ENCODE measurements at regions not wholly inside any gene's neighbourhood (a gene's known extent, or its start where the extent isn't known, plus 50 kb on each side); places are given as distances from the start of the nearest gene placed in this dataset.

DNA sequence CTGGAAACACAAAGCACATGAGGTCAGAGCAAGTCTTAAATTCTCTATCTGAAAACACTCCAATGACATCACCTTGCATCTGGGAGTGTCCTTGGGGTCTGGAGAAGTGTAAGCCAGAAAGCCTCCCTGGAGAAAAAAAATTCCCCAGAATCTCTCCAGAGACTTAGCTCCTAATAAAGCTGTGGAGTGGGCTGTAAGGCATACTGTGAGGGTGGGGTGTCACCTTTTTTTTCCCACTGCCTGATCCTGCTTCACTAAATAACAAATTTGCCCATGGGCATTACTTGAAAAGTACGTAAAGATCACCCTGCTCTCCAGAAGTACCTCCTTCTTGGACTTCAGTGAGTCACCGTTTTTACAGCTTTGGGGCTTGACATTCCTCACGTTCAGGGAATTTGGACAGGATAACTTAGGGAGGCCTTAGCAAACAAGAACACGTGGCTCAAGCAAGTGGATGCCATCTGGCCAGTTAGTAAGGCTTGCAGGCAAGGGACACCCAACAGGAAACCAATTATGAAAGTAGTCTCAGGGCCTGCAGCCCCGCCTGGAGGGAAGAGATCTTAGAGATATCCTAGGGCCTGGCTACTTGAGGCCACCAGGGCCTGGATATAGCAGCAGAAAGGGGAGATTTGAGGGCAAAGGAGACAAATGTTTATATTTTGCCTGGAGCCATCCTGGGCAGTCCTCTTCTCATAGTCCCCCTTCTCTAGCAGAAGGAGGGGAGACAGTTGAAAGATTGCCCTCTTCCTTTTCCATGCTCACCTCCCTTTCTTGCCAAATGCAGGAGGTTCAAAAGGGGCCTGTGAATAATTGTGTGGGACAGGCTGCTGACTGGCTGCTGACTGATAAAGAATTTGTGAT lies 60.1 kb upstream of the PLAC1 start:
- H3K4me2 ChIP-seq (ENCODE audit: low read depth, low read length) = no peak overlapping the region
- H3K36me3 ChIP-seq (replicated peaks in 1 of 2; ENCODE audit: control insufficient read depth in 1 of 2, insufficient read depth in 2 of 2, low read length in 2 of 2) = no peaks in the 10 kb centered on the region
- H4K20me1 ChIP-seq (ENCODE audit: insufficient read depth, low read length) = no peaks in the 10 kb centered on the region
- H3K4me3 ChIP-seq (replicated peaks in 1 of 3; ENCODE audit: insufficient read depth in 1 of 3, low read depth in 2 of 3, low read length in 3 of 3) = no peak overlapping the region
- WGBS (ENCODE audit: low lambda C conversion rate) = 2% methylated on average over 5 of the region's 5 CpGs
- POLR2A ChIA-PET = no interaction called here
- H2AFZ ChIP-seq (ENCODE audit: low read length) = no peak overlapping the region
- intact Hi-C loops (cut with micrococcal nuclease; ENCODE audit: unreplicated experiment) = no loop called here
- no peaks in the 10 kb centered on the region for H3K9me3 ChIP-seq (ENCODE audit: low read length)
- no peak overlapping the region for H3K9ac ChIP-seq (ENCODE audit: insufficient read depth, low read depth, low read length)
- no peaks in the 10 kb centered on the region for H3K27me3 ChIP-seq (ENCODE audit: control insufficient read depth in 1 of 2, insufficient read depth in 2 of 2, low read length in 2 of 2)
- TF ChIP-seq FOSL2 (CRISPR knock-in tag; IDR thresholded peaks at IDR 0.05) (0 out of 2 replicates have a peak, but pooled peaks have one; percentile 6), PHF20 (CRISPR knock-in tag; IDR thresholded peaks at IDR 0.05) (no peak)
- H3K27ac ChIP-seq (ENCODE audit: extremely low read length, insufficient read depth, low read length) = no peak overlapping the region
- peaks cover 24% of the 10 kb centered on the region for H3K4me1 ChIP-seq (ENCODE audit: insufficient read depth, low read length)
- CTCF ChIA-PET (ENCODE audit: low intra/inter-chr PET ratio, low total read pairs) = no interaction called here
- in situ Hi-C loops (cut with HindIII; ENCODE audit: extremely low pct_ligation_motif_present, low pct_unique_long_range_greater_than_20kb) = no loop called here
- FAIRE-seq (no peak), DNase-seq (ENCODE audit: low spot score) (no peak), ATAC-seq (no peak)
- H3K79me2 ChIP-seq (ENCODE audit: insufficient read depth, low read length) = no peaks in the 10 kb centered on the region
- no TSS peak for BruUV-seq (replicated peaks)

DNA sequence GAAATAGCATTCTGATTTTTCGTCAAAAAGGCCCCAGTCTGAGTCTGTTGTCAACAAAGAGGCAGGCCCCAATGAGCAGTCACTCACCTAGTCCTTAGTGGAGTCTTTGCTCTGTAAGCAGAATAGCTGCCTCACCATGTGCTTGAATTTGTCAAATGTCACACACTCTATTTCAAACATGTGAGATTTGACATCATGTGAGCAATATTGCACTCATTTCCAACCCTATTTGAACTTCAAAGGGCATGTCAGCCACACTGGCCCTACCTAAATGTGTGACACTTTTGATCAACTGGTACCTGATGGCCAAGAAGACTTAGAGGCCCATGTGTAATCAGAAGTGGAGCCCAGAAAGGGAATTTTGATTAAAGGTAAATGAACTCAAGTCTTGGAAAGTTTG lies 59.4 kb upstream of the PLAC1 start:
- Histone ChIP-seq H3K36me3 (replicated peaks in 1 of 2; ENCODE audit: control insufficient read depth in 1 of 2, insufficient read depth in 2 of 2, low read length in 2 of 2) (no peaks in the 10 kb centered on the region), H3K9me3 (ENCODE audit: low read length) (no peaks in the 10 kb centered on the region), H3K4me3 (replicated peaks in 1 of 3; ENCODE audit: insufficient read depth in 1 of 3, low read depth in 2 of 3, low read length in 3 of 3) (no peak overlapping the region), H4K20me1 (ENCODE audit: insufficient read depth, low read length) (no peaks in the 10 kb centered on the region), H3K4me1 (ENCODE audit: insufficient read depth, low read length) (peaks cover 24% of the 10 kb centered on the region), H3K27ac (ENCODE audit: extremely low read length, insufficient read depth, low read length) (no peak overlapping the region), H3K4me2 (ENCODE audit: low read depth, low read length) (no peak overlapping the region), H2AFZ (ENCODE audit: low read length) (no peak overlapping the region), H3K79me2 (ENCODE audit: insufficient read depth, low read length) (no peaks in the 10 kb centered on the region), H3K9ac (ENCODE audit: insufficient read depth, low read depth, low read length) (no peak overlapping the region), H3K27me3 (ENCODE audit: control insufficient read depth in 1 of 2, insufficient read depth in 2 of 2, low read length in 2 of 2) (no peaks in the 10 kb centered on the region)
- intact Hi-C loops (cut with micrococcal nuclease; ENCODE audit: unreplicated experiment) (no loop called here), in situ Hi-C loops (cut with HindIII; ENCODE audit: extremely low pct_ligation_motif_present, low pct_unique_long_range_greater_than_20kb) (no loop called here)
- whole genome bisulfite sequencing (ENCODE audit: low lambda C conversion rate) = 40% methylated on average over 1 of the region's 1 CpG
- DNase-seq (ENCODE audit: low spot score) (no peak), FAIRE-seq (no peak), ATAC-seq (no peak)
- TF ChIP-seq, protein P1, sequence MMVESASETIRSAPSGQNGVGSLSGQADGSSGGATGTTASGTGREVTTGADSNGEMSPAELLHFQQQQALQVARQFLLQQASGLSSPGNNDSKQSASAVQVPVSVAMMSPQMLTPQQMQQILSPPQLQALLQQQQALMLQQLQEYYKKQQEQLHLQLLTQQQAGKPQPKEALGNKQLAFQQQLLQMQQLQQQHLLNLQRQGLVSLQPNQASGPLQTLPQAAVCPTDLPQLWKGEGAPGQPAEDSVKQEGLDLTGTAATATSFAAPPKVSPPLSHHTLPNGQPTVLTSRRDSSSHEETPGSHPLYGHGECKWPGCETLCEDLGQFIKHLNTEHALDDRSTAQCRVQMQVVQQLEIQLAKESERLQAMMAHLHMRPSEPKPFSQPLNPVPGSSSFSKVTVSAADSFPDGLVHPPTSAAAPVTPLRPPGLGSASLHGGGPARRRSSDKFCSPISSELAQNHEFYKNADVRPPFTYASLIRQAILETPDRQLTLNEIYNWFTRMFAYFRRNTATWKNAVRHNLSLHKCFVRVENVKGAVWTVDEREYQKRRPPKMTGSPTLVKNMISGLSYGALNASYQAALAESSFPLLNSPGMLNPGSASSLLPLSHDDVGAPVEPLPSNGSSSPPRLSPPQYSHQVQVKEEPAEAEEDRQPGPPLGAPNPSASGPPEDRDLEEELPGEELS (CRISPR knock-in tag; IDR thresholded peaks at IDR 0.05) = no peak
- no peak for TF ChIP-seq HMG20B (CRISPR knock-in tag; conservative IDR thresholded peaks at IDR 0.05)
- POLR2A ChIA-PET = no interaction called here
- BruUV-seq (replicated peaks) = no TSS peak
- CTCF ChIA-PET (ENCODE audit: low intra/inter-chr PET ratio, low total read pairs) = no interaction called here
